Loucy (cell line): ENCODE measurements at regions not wholly inside any gene's neighbourhood (a gene's known extent, or its start where the extent isn't known, plus 50 kb on each side); places are given as distances from the start of the nearest gene placed in this dataset.

ENCODE experiments used
- H2AFZ ChIP-seq: fragments of 200-600 bp; sonication (generic); 2 replicates; pipeline ENCODE4 v1.6.0; 2016; ENCODE audit warnings: antibody characterized with exemption, mild to moderate bottlenecking, low read length, moderate library complexity
- H3F3A ChIP-seq: fragments of 200-600 bp; 2 replicates; pipeline ENCODE4 v1.6.0; 2016; ENCODE audit warnings: antibody characterized with exemption, low read depth, mild to moderate bottlenecking
- H3K27me3 ChIP-seq: fragments of 200-600 bp; sonication (generic); 2 replicates; pipeline ENCODE4 v1.6.1; 2014; ENCODE audit warnings: low read length, mild to moderate bottlenecking; ENCODE audit not compliant: insufficient read depth, poor library complexity, severe bottlenecking
- H3K36me3 ChIP-seq: fragments of 200-600 bp; sonication (generic); 2 replicates; pipeline ENCODE4 v1.6.1; 2016; ENCODE audit warnings: low read length; ENCODE audit not compliant: insufficient read depth
- H3K4me1 ChIP-seq: fragments of 200-600 bp; sonication (generic); 2 replicates; pipeline ENCODE4 v1.5.1; 2014; ENCODE audit warnings: low read length, mild to moderate bottlenecking; ENCODE audit not compliant: insufficient read depth, poor library complexity, severe bottlenecking
- H3K4me2 ChIP-seq: fragments of 200-600 bp; sonication (generic); 2 replicates; pipeline ENCODE4 v1.6.0; 2014; ENCODE audit warnings: antibody characterized with exemption, low read length, low read depth, mild to moderate bottlenecking; ENCODE audit not compliant: poor library complexity, severe bottlenecking
- H3K4me3 ChIP-seq: fragments of 200-600 bp; sonication (generic); 2 replicates; pipeline ENCODE4 v1.5.1; 2014; ENCODE audit warnings: low read length, mild to moderate bottlenecking, mixed read lengths; ENCODE audit not compliant: poor library complexity, severe bottlenecking
- H3K79me2 ChIP-seq: fragments of 200-600 bp; sonication (generic); 2 replicates; pipeline ENCODE4 v1.6.1; 2014; ENCODE audit warnings: low read length; ENCODE audit not compliant: insufficient read depth
- H3K9ac ChIP-seq: fragments of 200-600 bp; sonication (generic); 2 replicates; pipeline ENCODE4 v1.6.0; 2014; ENCODE audit warnings: mild to moderate bottlenecking, low read depth, low read length, moderate library complexity; ENCODE audit not compliant: poor library complexity, severe bottlenecking
- H3K9me2 ChIP-seq: fragments of 200-600 bp; sonication (generic); replicated peaks from 2 replicates; pipeline ENCODE4 v1.6.1; 2016; ENCODE audit warnings: low read depth, low read length, mixed read lengths
- H3K9me3 ChIP-seq: fragments of 200-600 bp; sonication (generic); 2 replicates; pipeline ENCODE4 v1.6.1; 2014; ENCODE audit warnings: mild to moderate bottlenecking, antibody characterized with exemption, low read length, low read depth; ENCODE audit not compliant: insufficient read depth
- H4K20me1 ChIP-seq: fragments of 200-600 bp; sonication (generic); 2 replicates; pipeline ENCODE4 v1.6.0; 2014; ENCODE audit warnings: antibody characterized with exemption, low read length, mild to moderate bottlenecking; ENCODE audit not compliant: insufficient read depth, poor library complexity, severe bottlenecking
- EZH2phosphoT487 ChIP-seq: fragments of 200-600 bp; IDR thresholded peaks from 2 replicates; pipeline ENCODE4 v1.6.1; 2018; ENCODE audit warnings: antibody characterized with exemption, mild to moderate bottlenecking, moderate library complexity, borderline replicate concordance
- TF ChIP-seq, protein P1 (sequence below): fragments of 200-600 bp; sonication (generic); conservative IDR thresholded peaks from 2 replicates; pipeline ENCODE4 v1.5.1; 2014; ENCODE audit warnings: mild to moderate bottlenecking, antibody characterized with exemption, low read length

DNA sequence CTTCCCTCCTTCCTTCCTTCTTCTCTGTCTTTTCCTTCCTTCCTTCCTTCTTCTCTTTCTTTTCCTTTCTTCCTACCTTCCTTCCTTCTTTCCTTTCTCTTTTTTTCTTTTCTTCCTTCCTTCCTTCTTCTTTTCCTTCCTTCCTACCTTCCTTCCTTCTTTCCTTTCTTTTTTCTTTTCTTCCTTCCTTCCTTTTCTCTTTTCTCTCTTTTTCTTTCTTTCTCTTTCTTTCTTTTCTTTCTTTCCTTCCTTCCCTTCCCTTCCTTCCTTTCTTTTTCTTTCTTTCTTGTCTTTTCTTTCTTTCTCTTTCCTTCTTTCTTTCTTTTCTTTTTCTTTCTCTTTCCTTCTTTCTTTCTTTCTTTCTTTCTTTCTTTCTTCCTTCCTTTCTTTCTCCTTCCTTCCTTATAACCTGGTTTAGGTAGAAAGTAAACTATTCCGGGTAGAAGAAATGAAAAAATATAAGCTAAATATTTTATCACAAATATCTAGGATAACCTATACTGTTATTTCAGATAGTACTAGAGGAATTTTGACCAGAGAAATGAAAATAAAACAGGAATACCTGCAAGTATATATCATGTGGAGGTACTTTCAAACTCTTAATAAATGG is 1741.8 kb upstream of the CDH9 start:
- H2AFZ ChIP-seq = no peak overlapping the region
- H3K4me1 ChIP-seq = no peaks in the 10 kb centered on the region
- H4K20me1 ChIP-seq = no peaks in the 10 kb centered on the region
- H3K27me3 ChIP-seq = no peaks in the 10 kb centered on the region
- H3K9me2 ChIP-seq = no peaks in the 10 kb centered on the region
- H3K79me2 ChIP-seq = no peaks in the 10 kb centered on the region
- no peaks in the 10 kb centered on the region for H3K9me3 ChIP-seq
- no peak for TF ChIP-seq EZH2phosphoT487
- TF ChIP-seq, protein P1, sequence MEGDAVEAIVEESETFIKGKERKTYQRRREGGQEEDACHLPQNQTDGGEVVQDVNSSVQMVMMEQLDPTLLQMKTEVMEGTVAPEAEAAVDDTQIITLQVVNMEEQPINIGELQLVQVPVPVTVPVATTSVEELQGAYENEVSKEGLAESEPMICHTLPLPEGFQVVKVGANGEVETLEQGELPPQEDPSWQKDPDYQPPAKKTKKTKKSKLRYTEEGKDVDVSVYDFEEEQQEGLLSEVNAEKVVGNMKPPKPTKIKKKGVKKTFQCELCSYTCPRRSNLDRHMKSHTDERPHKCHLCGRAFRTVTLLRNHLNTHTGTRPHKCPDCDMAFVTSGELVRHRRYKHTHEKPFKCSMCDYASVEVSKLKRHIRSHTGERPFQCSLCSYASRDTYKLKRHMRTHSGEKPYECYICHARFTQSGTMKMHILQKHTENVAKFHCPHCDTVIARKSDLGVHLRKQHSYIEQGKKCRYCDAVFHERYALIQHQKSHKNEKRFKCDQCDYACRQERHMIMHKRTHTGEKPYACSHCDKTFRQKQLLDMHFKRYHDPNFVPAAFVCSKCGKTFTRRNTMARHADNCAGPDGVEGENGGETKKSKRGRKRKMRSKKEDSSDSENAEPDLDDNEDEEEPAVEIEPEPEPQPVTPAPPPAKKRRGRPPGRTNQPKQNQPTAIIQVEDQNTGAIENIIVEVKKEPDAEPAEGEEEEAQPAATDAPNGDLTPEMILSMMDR = no peak
- no peaks in the 10 kb centered on the region for H3F3A ChIP-seq
- no peaks in the 10 kb centered on the region for H3K36me3 ChIP-seq
- no peak overlapping the region for H3K9ac ChIP-seq
- no peak overlapping the region for H3K4me2 ChIP-seq
- no peak overlapping the region for H3K4me3 ChIP-seq

DNA sequence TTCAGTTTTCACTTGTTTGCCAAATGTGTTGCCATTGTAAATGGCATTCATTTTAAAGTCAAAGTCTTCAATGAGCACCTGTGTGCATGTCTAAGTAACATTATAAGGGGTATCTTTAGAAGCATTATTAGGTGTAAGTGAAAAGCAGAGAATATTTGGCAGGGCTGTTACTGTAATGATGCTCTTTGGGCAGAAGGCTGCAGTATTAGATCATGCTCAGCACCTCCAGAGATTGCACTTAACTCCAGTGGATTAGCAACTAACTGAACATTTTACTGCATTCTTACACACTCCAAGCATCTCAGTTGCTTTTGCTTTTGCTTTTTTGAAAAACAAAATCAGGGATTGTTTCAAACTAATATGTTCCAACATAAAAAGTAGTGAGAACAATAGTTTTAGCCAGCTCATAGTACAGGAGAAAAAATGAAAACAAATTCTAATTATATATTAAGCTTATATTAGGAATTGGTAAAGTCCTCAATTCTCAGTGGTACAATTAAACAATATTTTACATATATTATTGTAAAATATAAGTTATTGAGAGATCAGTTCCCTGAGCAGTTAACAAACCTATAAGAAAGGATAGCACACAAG is 1740.9 kb upstream of the CDH9 start:
- Histone ChIP-seq H3K27me3 (no peaks in the 10 kb centered on the region), H3K9me3 (no peaks in the 10 kb centered on the region), H3K4me2 (no peak overlapping the region), H3K9ac (no peak overlapping the region), H3K4me1 (no peaks in the 10 kb centered on the region), H3K9me2 (no peaks in the 10 kb centered on the region), H3K79me2 (no peaks in the 10 kb centered on the region), H3K4me3 (no peak overlapping the region), H4K20me1 (no peaks in the 10 kb centered on the region), H3F3A (no peaks in the 10 kb centered on the region), H3K36me3 (no peaks in the 10 kb centered on the region), H2AFZ (no peak overlapping the region)
- no peak for TF ChIP-seq EZH2phosphoT487
- TF ChIP-seq, protein P1 = peak; percentile 37

- no peak overlapping the region for H2AFZ ChIP-seq
- H3K27me3 ChIP-seq = no peaks in the 10 kb centered on the region
- no peak overlapping the region for H3K9ac ChIP-seq
- no peak overlapping the region for H3K4me2 ChIP-seq
- no peaks in the 10 kb centered on the region for H3K9me2 ChIP-seq
- no peaks in the 10 kb centered on the region for H3K36me3 ChIP-seq
- no peak for TF ChIP-seq EZH2phosphoT487
- TF ChIP-seq, protein P1 = no peak
- no peaks in the 10 kb centered on the region for H3F3A ChIP-seq
- H4K20me1 ChIP-seq = no peaks in the 10 kb centered on the region
- no peaks in the 10 kb centered on the region for H3K79me2 ChIP-seq
- no peaks in the 10 kb centered on the region for H3K4me1 ChIP-seq
- no peak overlapping the region for H3K4me3 ChIP-seq
- no peaks in the 10 kb centered on the region for H3K9me3 ChIP-seq
Observed at GRCh38 chr5:28770307-28770706, 1731.9 kb upstream of the CDH9 start.
